ENCODE measurements at regions not wholly inside any gene's neighbourhood (a gene's known extent, or its start where the extent isn't known, plus 50 kb on each side); places are given as distances from the start of the nearest gene placed in this dataset.
"Not testable (repeated sequence)": the region's sequence is repeated elsewhere in the genome, so short reads cannot be mapped to it uniquely, and the experiment has no call there.

GRCh38 chr1:101428562-101428961 is 191.7 kb downstream of the S1PR1 start:
- DNase-seq: no peak

GRCh38 chr1:101431956-101432510 is 195.2 kb downstream of the S1PR1 start:
- no peak for DNase-seq

- no peak for DNase-seq
Measured at GRCh38 chr1:101435831-101436511, 199.2 kb downstream of the S1PR1 start.

GRCh38 chr1:101437800-101438199 is 201.0 kb downstream of the S1PR1 start:
- no peak for DNase-seq

GRCh38 chr1:101438359-101438758 is 201.5 kb downstream of the S1PR1 start:
- DNase-seq: peak; percentile 3 to 8

- no peak for DNase-seq
Measured at GRCh38 chr1:101440485-101440884, 203.7 kb downstream of the S1PR1 start.

- DNase-seq: no peak
Measured at GRCh38 chr1:101444381-101444780, 207.6 kb downstream of the S1PR1 start.

- no peak for DNase-seq
Measured at GRCh38 chr1:101444873-101445618, 208.2 kb downstream of the S1PR1 start.

GRCh38 chr1:101448018-101448417 is 211.2 kb downstream of the S1PR1 start:
- no peak for DNase-seq

- not testable (repeated sequence) for DNase-seq
Measured at GRCh38 chr1:101450691-101451090, 213.9 kb downstream of the S1PR1 start.

- no peak for DNase-seq
Measured at GRCh38 chr1:101451888-101452287, 215.1 kb downstream of the S1PR1 start.

- no peak for DNase-seq
Measured at GRCh38 chr1:101452825-101453224, 216.0 kb downstream of the S1PR1 start.

- DNase-seq: no peak
Measured at GRCh38 chr1:101453844-101454243, 217.0 kb downstream of the S1PR1 start.

GRCh38 chr1:101455166-101455565 is 218.3 kb downstream of the S1PR1 start:
- no peak for DNase-seq

GRCh38 chr1:101460739-101461138 is 223.9 kb downstream of the S1PR1 start:
- DNase-seq: no peak

- no peak for DNase-seq
Measured at GRCh38 chr1:101463195-101463594, 226.4 kb downstream of the S1PR1 start.

- DNase-seq: no peak
Measured at GRCh38 chr1:101465941-101466340, 229.1 kb downstream of the S1PR1 start.

GRCh38 chr1:101474039-101474665 is 237.3 kb downstream of the S1PR1 start:
- DNase-seq: no peak

- DNase-seq: no peak
Measured at GRCh38 chr1:101476541-101476940, 239.7 kb downstream of the S1PR1 start.

- DNase-seq: no peak
Measured at GRCh38 chr1:101479945-101480344, 243.1 kb downstream of the S1PR1 start.

- DNase-seq: no peak
Measured at GRCh38 chr1:101482306-101482705, 245.5 kb downstream of the S1PR1 start.

- no peak for DNase-seq
Measured at GRCh38 chr1:101483982-101484688, 247.3 kb downstream of the S1PR1 start.
